Hepatocyte (in vitro differentiated cells): ENCODE measurements at regions not wholly inside any gene's neighbourhood (a gene's known extent, or its start where the extent isn't known, plus 50 kb on each side); places are given as distances from the start of the nearest gene placed in this dataset.
"Not testable (repeated sequence)": the region's sequence is repeated elsewhere in the genome, so short reads cannot be mapped to it uniquely, and the experiment has no call there.

Source experiments
- DNase-seq: peaks from one replicate; pipeline ENCODE4 v3.0.0-alpha.2; 2016; ENCODE audit warnings: low spot score
- H2AFZ ChIP-seq: fragments of 200-600 bp; sonication (generic); 2 replicates; pipeline ENCODE4 v1.6.0; 2016; ENCODE audit warnings: antibody characterized with exemption, mild to moderate bottlenecking
- H3K27ac ChIP-seq: fragments of 200-600 bp; sonication (generic); 2 replicates; pipeline ENCODE4 v1.5.1; 2016; ENCODE audit warnings: mild to moderate bottlenecking
- H3K27me3 ChIP-seq: fragments of 200-600 bp; sonication (generic); 2 replicates; pipeline ENCODE4 v1.6.1; 2016
- H3K36me3 ChIP-seq: fragments of 200-600 bp; sonication (generic); replicated peaks from 2 replicates; pipeline ENCODE4 v1.5.1; 2016; ENCODE audit warnings: low read depth; ENCODE audit not compliant: insufficient read depth
- H3K4me1 ChIP-seq: fragments of 200-600 bp; sonication (generic); 2 replicates; pipeline ENCODE4 v1.5.1; 2016; ENCODE audit warnings: mild to moderate bottlenecking, moderate library complexity; ENCODE audit not compliant: insufficient read depth
- H3K4me2 ChIP-seq: fragments of 200-600 bp; sonication (generic); 2 replicates; pipeline ENCODE4 v1.6.0; 2016
- H3K4me3 ChIP-seq: fragments of 200-600 bp; sonication (generic); 2 replicates; pipeline ENCODE4 v1.5.1; 2016; ENCODE audit warnings: mild to moderate bottlenecking
- H3K79me2 ChIP-seq: fragments of 200-600 bp; sonication (generic); 2 replicates; pipeline ENCODE4 v1.6.0; 2017; ENCODE audit warnings: mild to moderate bottlenecking
- H3K9me2 ChIP-seq: fragments of 200-600 bp; sonication (generic); replicated peaks from 2 replicates; pipeline ENCODE4 v1.6.0; 2017; ENCODE audit warnings: mild to moderate bottlenecking; ENCODE audit not compliant: insufficient read depth
- H3K9me3 ChIP-seq: fragments of 200-600 bp; sonication (generic); 2 replicates; pipeline ENCODE4 v1.5.1; 2016; ENCODE audit warnings: low read depth, mild to moderate bottlenecking
- H4K20me1 ChIP-seq: fragments of 200-600 bp; sonication (generic); 2 replicates; pipeline ENCODE4 v1.6.0; 2016; ENCODE audit warnings: mild to moderate bottlenecking; ENCODE audit not compliant: insufficient read depth, poor library complexity, severe bottlenecking
- CTCF ChIP-seq: fragments of 200-600 bp; sonication (generic); IDR thresholded peaks from 2 replicates; pipeline ENCODE4 v1.5.1; 2016; ENCODE audit warnings: antibody characterized with exemption, mild to moderate bottlenecking; ENCODE audit not compliant: poor library complexity
- EZH2 ChIP-seq: fragments of 200-600 bp; sonication (generic); IDR thresholded peaks from 2 replicates; pipeline ENCODE4 v1.6.1; 2016; ENCODE audit warnings: antibody characterized with exemption, mild to moderate bottlenecking, borderline replicate concordance
- EZH2phosphoT487 ChIP-seq: fragments of 200-600 bp; sonication (generic); IDR thresholded peaks from one replicate; pipeline ENCODE4 v1.6.1; 2018; ENCODE audit warnings: antibody characterized with exemption, mild to moderate bottlenecking, low read depth, moderate library complexity; ENCODE audit not compliant: unreplicated experiment, severe bottlenecking
- WGBS: methylation state at CpG from one replicate; pipeline ENCODE4 v1.1.6; 2016; ENCODE audit warnings: low lambda C conversion rate; ENCODE audit errors: missing lambda C conversion rate; 5-methylcytosine and 5-hydroxymethylcytosine counted together

- no peak overlapping the region for H3K27ac ChIP-seq
- DNase-seq = no peak
- no peaks in the 10 kb centered on the region for H3K79me2 ChIP-seq
- H4K20me1 ChIP-seq = no peaks in the 10 kb centered on the region
- H2AFZ ChIP-seq = no peak overlapping the region
- H3K36me3 ChIP-seq = no peaks in the 10 kb centered on the region
- no peaks in the 10 kb centered on the region for H3K4me1 ChIP-seq
- WGBS = 0% methylated on average over 1 of the region's 1 CpG
- H3K4me3 ChIP-seq = no peak overlapping the region
- no peak overlapping the region for H3K4me2 ChIP-seq
- H3K9me2 ChIP-seq = no peaks in the 10 kb centered on the region
- no peaks in the 10 kb centered on the region for H3K27me3 ChIP-seq
- TF ChIP-seq EZH2 (no peak), CTCF (no peak), EZH2phosphoT487 (no peak)
- no peaks in the 10 kb centered on the region for H3K9me3 ChIP-seq
Measured at GRCh38 chr4:74559853-74560252, 114.9 kb downstream of the AREG start.

GRCh38 chr4:74567981-74568380 is 123.0 kb downstream of the AREG start:
- 94% methylated on average over 4 of the region's 4 CpGs for WGBS
- H3K4me3 ChIP-seq = no peak overlapping the region
- no peak for TF ChIP-seq CTCF
- TF ChIP-seq EZH2 = no peak
- TF ChIP-seq EZH2phosphoT487 = no peak

GRCh38 chr4:74570095-74570494 is 125.2 kb downstream of the AREG start:
- 85% methylated on average over 3 of the region's 3 CpGs for WGBS
- Histone ChIP-seq H2AFZ (no peak overlapping the region), H3K27ac (no peak overlapping the region), H3K36me3 (no peaks in the 10 kb centered on the region), H3K9me3 (no peaks in the 10 kb centered on the region), H3K4me2 (no peak overlapping the region), H3K9me2 (no peaks in the 10 kb centered on the region), H3K27me3 (no peaks in the 10 kb centered on the region), H4K20me1 (no peaks in the 10 kb centered on the region), H3K4me3 (no peak overlapping the region), H3K79me2 (no peaks in the 10 kb centered on the region), H3K4me1 (no peaks in the 10 kb centered on the region)
- DNase-seq = no peak
- TF ChIP-seq EZH2phosphoT487 = no peak
- no peak for TF ChIP-seq CTCF
- TF ChIP-seq EZH2 = no peak

More at GRCh38 chr4:74567981-74568380, 123.0 kb downstream of the AREG start:
- no peaks in the 10 kb centered on the region for H3K79me2 ChIP-seq
- no peaks in the 10 kb centered on the region for H3K27me3 ChIP-seq
- H3K36me3 ChIP-seq = no peaks in the 10 kb centered on the region
- H2AFZ ChIP-seq = no peak overlapping the region
- no peaks in the 10 kb centered on the region for H3K4me1 ChIP-seq
- H3K9me3 ChIP-seq = no peaks in the 10 kb centered on the region
- no peak overlapping the region for H3K4me2 ChIP-seq
- no peak for DNase-seq
- H4K20me1 ChIP-seq = no peaks in the 10 kb centered on the region
- H3K9me2 ChIP-seq = no peaks in the 10 kb centered on the region
- no peak overlapping the region for H3K27ac ChIP-seq

GRCh38 chr4:74578329-74578728 is 133.4 kb downstream of the AREG start:
- Histone ChIP-seq H3K4me2 (no peak overlapping the region), H4K20me1 (no peaks in the 10 kb centered on the region), H2AFZ (no peak overlapping the region), H3K27me3 (no peaks in the 10 kb centered on the region), H3K9me2 (no peaks in the 10 kb centered on the region), H3K9me3 (no peaks in the 10 kb centered on the region), H3K36me3 (no peaks in the 10 kb centered on the region), H3K4me3 (no peak overlapping the region), H3K4me1 (no peaks in the 10 kb centered on the region), H3K79me2 (no peaks in the 10 kb centered on the region), H3K27ac (no peak overlapping the region)
- TF ChIP-seq CTCF (no peak), EZH2phosphoT487 (no peak), EZH2 (no peak)
- no peak for DNase-seq

GRCh38 chr4:74578865-74579264 is 133.9 kb downstream of the AREG start:
- not testable (repeated sequence) for H2AFZ ChIP-seq, H3K4me1 ChIP-seq, H3K4me3 ChIP-seq, H3K27me3 ChIP-seq, H3K9me3 ChIP-seq, H3K36me3 ChIP-seq, H3K27ac ChIP-seq, H3K4me2 ChIP-seq, DNase-seq, H3K79me2 ChIP-seq, H3K9me2 ChIP-seq, H4K20me1 ChIP-seq
- 90% methylated on average over 19 of the region's 19 CpGs for WGBS
